Neural cell (in vitro differentiated cells): ENCODE measurements at regions not wholly inside any gene's neighbourhood (a gene's known extent, or its start where the extent isn't known, plus 50 kb on each side); places are given as distances from the start of the nearest gene placed in this dataset.

Source experiments
- H2AFZ ChIP-seq: fragments of 200-600, 300-800 bp; sonication (generic), shearing (Covaris generic); 2 replicates; pipeline ENCODE4 v1.6.0; 2014; ENCODE audit warnings: low read depth, mild to moderate bottlenecking, antibody characterized with exemption, low read length, moderate library complexity
- H3F3A ChIP-seq: fragments of 200-600 bp; shearing (Covaris generic); 2 replicates; pipeline ENCODE4 v1.6.1; 2016; ENCODE audit warnings: mild to moderate bottlenecking, moderate library complexity, mixed read lengths, antibody characterized with exemption, low read length; ENCODE audit not compliant: insufficient read depth, poor library complexity, severe bottlenecking
- H3K27ac ChIP-seq: fragments of 200-600, 300-800 bp; sonication (generic), shearing (Covaris generic); 2 replicates; pipeline ENCODE4 v1.5.1; 2014; ENCODE audit warnings: mild to moderate bottlenecking, low read length, moderate library complexity
- H3K27me3 ChIP-seq: fragments of 300-800, 200-600 bp; sonication (generic), shearing (Covaris generic); 2 replicates; pipeline ENCODE4 v1.6.0; 2014; ENCODE audit warnings: mild to moderate bottlenecking, low read depth, low read length, moderate library complexity; ENCODE audit not compliant: insufficient read depth
- H3K36me3 ChIP-seq: fragments of 300-800, 200-600 bp; sonication (generic), shearing (Covaris generic); 2 replicates; pipeline ENCODE4 v1.5.1; 2014; ENCODE audit warnings: mild to moderate bottlenecking, antibody characterized with exemption, low read length, moderate library complexity; ENCODE audit not compliant: insufficient read depth
- H3K4me2 ChIP-seq: fragments of 300-800, 200-600 bp; sonication (generic), shearing (Covaris generic); 2 replicates; pipeline ENCODE4 v1.6.0; 2014; ENCODE audit warnings: mild to moderate bottlenecking, low read length
- H3K4me3 ChIP-seq: fragments of 300-800, 200-600 bp; sonication (generic), shearing (Covaris generic); 2 replicates; pipeline ENCODE4 v1.5.1; 2014; ENCODE audit warnings: mild to moderate bottlenecking, low read length, moderate library complexity
- H3K79me2 ChIP-seq: fragments of 200-600 bp; shearing (Covaris generic); replicated peaks from 2 replicates; pipeline ENCODE4 v1.6.0; 2014; ENCODE audit warnings: mild to moderate bottlenecking, low read length, moderate library complexity; ENCODE audit not compliant: insufficient read depth
- H3K9ac ChIP-seq: fragments of 300-800, 200-600 bp; sonication (generic), shearing (Covaris generic); 2 replicates; pipeline ENCODE4 v1.6.1; 2016; ENCODE audit warnings: mild to moderate bottlenecking, low read length, mixed read lengths
- H3K9me2 ChIP-seq: fragments of 200-600 bp; shearing (Covaris generic); 2 replicates; pipeline ENCODE4 v1.6.1; 2016; ENCODE audit warnings: mild to moderate bottlenecking, low read length, mixed read lengths; ENCODE audit not compliant: insufficient read depth
- H3K9me3 ChIP-seq: fragments of 200-600, 300-800 bp; sonication (generic), shearing (Covaris generic); 2 replicates; pipeline ENCODE4 v1.6.1; 2016; ENCODE audit warnings: mild to moderate bottlenecking, mixed run types, low read length, moderate library complexity, mixed read lengths
- H4K20me1 ChIP-seq: fragments of 200-600 bp; shearing (Covaris generic); 2 replicates; pipeline ENCODE4 v1.6.1; 2016; ENCODE audit warnings: mild to moderate bottlenecking, mixed run types; ENCODE audit not compliant: insufficient read depth
- CTCF ChIP-seq: fragments of 450-650 bp; IDR thresholded peaks from 2 replicates; pipeline ENCODE4 v1.5.1; 2014; ENCODE audit warnings: antibody characterized with exemption, mild to moderate bottlenecking, moderate library complexity; ENCODE audit not compliant: poor library complexity, severe bottlenecking
- EP300 ChIP-seq: fragments of 450-650 bp; conservative IDR thresholded peaks from 2 replicates; pipeline ENCODE4 v1.6.1; 2014; ENCODE audit warnings: antibody characterized with exemption, mild to moderate bottlenecking, moderate library complexity; ENCODE audit not compliant: poor library complexity, severe bottlenecking
- EZH2 ChIP-seq: fragments of 200-600, 300-800 bp; shearing (Covaris generic), sonication (generic); IDR thresholded peaks from 2 replicates; pipeline ENCODE4 v1.6.1; 2014; ENCODE audit warnings: antibody characterized with exemption, low read length, borderline replicate concordance, mild to moderate bottlenecking; ENCODE audit not compliant: insufficient read depth, poor library complexity, severe bottlenecking
- MXI1 ChIP-seq: fragments of 450-650 bp; conservative IDR thresholded peaks from 2 replicates; pipeline ENCODE4 v1.6.1; 2014; ENCODE audit warnings: antibody characterized with exemption, mild to moderate bottlenecking; ENCODE audit not compliant: poor library complexity, severe bottlenecking
- POLR2AphosphoS5 ChIP-seq: IDR thresholded peaks from 2 replicates; pipeline ENCODE4 v1.6.1; 2012
- RAD21 ChIP-seq: fragments of 450-650 bp; conservative IDR thresholded peaks from 2 replicates; pipeline ENCODE4 v1.6.1; 2014; ENCODE audit warnings: antibody characterized with exemption, mild to moderate bottlenecking, moderate library complexity
- REST ChIP-seq: IDR thresholded peaks from 2 replicates; pipeline ENCODE4 v1.6.1; 2012; ENCODE audit warnings: borderline replicate concordance
- SMC3 ChIP-seq: fragments of 450-650 bp; conservative IDR thresholded peaks from 2 replicates; pipeline ENCODE4 v1.6.1; 2014; ENCODE audit warnings: antibody characterized with exemption, mild to moderate bottlenecking, moderate library complexity; ENCODE audit not compliant: poor library complexity
- TAF1 ChIP-seq: IDR thresholded peaks from 2 replicates; pipeline ENCODE4 v1.6.1; 2012; ENCODE audit warnings: low read depth

GRCh38 chr2:2935445-2936149 lies 442.0 kb downstream of the EIPR1 start:
- TF ChIP-seq TAF1 (no peak), SMC3 (no peak), POLR2AphosphoS5 (no peak), REST (no peak), EZH2 (no peak), CTCF (no peak), RAD21 (no peak), MXI1 (no peak), EP300 (no peak)
- Histone ChIP-seq H3K4me2 (no peak overlapping the region), H3K79me2 (no peaks in the 10 kb centered on the region)

GRCh38 chr2:2933426-2933825 lies 444.2 kb downstream of the EIPR1 start:
- Histone ChIP-seq H3F3A (no peaks in the 10 kb centered on the region), H3K4me3 (no peak overlapping the region), H3K79me2 (no peaks in the 10 kb centered on the region), H3K9me3 (no peaks in the 10 kb centered on the region), H2AFZ (no peak overlapping the region), H3K9me2 (no peaks in the 10 kb centered on the region), H3K27me3 (no peaks in the 10 kb centered on the region), H3K36me3 (no peaks in the 10 kb centered on the region), H3K27ac (no peak overlapping the region), H3K9ac (no peak overlapping the region), H4K20me1 (no peaks in the 10 kb centered on the region), H3K4me2 (no peak overlapping the region)
- TF ChIP-seq CTCF, result no peak
- TF ChIP-seq EZH2, result no peak

More at GRCh38 chr2:2935445-2936149, 442.0 kb downstream of the EIPR1 start:
- no peak overlapping the region for H3K9ac ChIP-seq
- H3K9me3 ChIP-seq, result no peaks in the 10 kb centered on the region
- H4K20me1 ChIP-seq, result no peaks in the 10 kb centered on the region
- no peaks in the 10 kb centered on the region for H3K9me2 ChIP-seq
- no peak overlapping the region for H3K27ac ChIP-seq
- H2AFZ ChIP-seq, result no peak overlapping the region
- H3K36me3 ChIP-seq, result no peaks in the 10 kb centered on the region
- no peaks in the 10 kb centered on the region for H3K27me3 ChIP-seq
- no peak overlapping the region for H3K4me3 ChIP-seq
- H3F3A ChIP-seq, result no peaks in the 10 kb centered on the region
